OCI-LY1 (cell line): ENCODE measurements at regions not wholly inside any gene's neighbourhood (a gene's known extent, or its start where the extent isn't known, plus 50 kb on each side); places are given as distances from the start of the nearest gene placed in this dataset.
"Not testable (repeated sequence)": the region's sequence is repeated elsewhere in the genome, so short reads cannot be mapped to it uniquely, and the experiment has no call there.

Source experiments
- H2AFZ ChIP-seq: fragments of 200-600 bp; sonication (generic), shearing (Covaris generic); 2 replicates; pipeline ENCODE4 v1.6.0; 2014; ENCODE audit warnings: antibody characterized with exemption, mild to moderate bottlenecking, low read length
- H3F3A ChIP-seq: fragments of 200-600 bp; sonication (generic), shearing (Covaris generic); 2 replicates; pipeline ENCODE4 v1.6.0; 2014; ENCODE audit warnings: mild to moderate bottlenecking, antibody characterized with exemption, low read length, moderate library complexity; ENCODE audit not compliant: insufficient read depth
- H3K27ac ChIP-seq: fragments of 200-600 bp; sonication (generic); 2 replicates; pipeline ENCODE4 v1.5.1; 2014; ENCODE audit warnings: low read length, mixed run types, mild to moderate bottlenecking, low read depth; ENCODE audit not compliant: poor library complexity, severe bottlenecking
- H3K27me3 ChIP-seq: fragments of 200-600 bp; sonication (generic); 2 replicates; pipeline ENCODE4 v1.6.0; 2014; ENCODE audit warnings: antibody characterized with exemption, mild to moderate bottlenecking, low read length, moderate library complexity; ENCODE audit not compliant: insufficient read depth
- H3K36me3 ChIP-seq: fragments of 200-600 bp; sonication (generic); 2 replicates; pipeline ENCODE4 v1.6.1; 2014; ENCODE audit warnings: mild to moderate bottlenecking, antibody characterized with exemption, low read length, moderate library complexity, mixed read lengths; ENCODE audit not compliant: insufficient read depth
- H3K4me1 ChIP-seq: fragments of 200-600 bp; sonication (generic); 2 replicates; pipeline ENCODE4 v1.5.1; 2014; ENCODE audit warnings: mild to moderate bottlenecking, low read length, moderate library complexity; ENCODE audit not compliant: insufficient read depth, severe bottlenecking
- H3K4me2 ChIP-seq: fragments of 200-600 bp; sonication (generic), shearing (Covaris generic); 2 replicates; pipeline ENCODE4 v1.6.1; 2014; ENCODE audit warnings: low read length
- H3K4me3 ChIP-seq: fragments of 200-600 bp; sonication (generic); 2 replicates; pipeline ENCODE4 v1.5.1; 2014; ENCODE audit warnings: low read length, low read depth, mild to moderate bottlenecking, mixed read lengths; ENCODE audit not compliant: poor library complexity, severe bottlenecking
- H3K79me2 ChIP-seq: fragments of 200-600 bp; shearing (Covaris generic); 2 replicates; pipeline ENCODE4 v1.6.1; 2016; ENCODE audit warnings: mixed run types, low read length, mixed read lengths; ENCODE audit not compliant: insufficient read depth
- H3K9ac ChIP-seq: fragments of 200-600 bp; sonication (generic), shearing (Covaris generic); 2 replicates; pipeline ENCODE4 v1.6.1; 2014; ENCODE audit warnings: mild to moderate bottlenecking, low read length, mixed read lengths
- H3K9me2 ChIP-seq: fragments of 200-600 bp; sonication (generic), shearing (Covaris generic); 2 replicates; pipeline ENCODE4 v1.6.1; 2014; ENCODE audit warnings: low read depth, mild to moderate bottlenecking, low read length, mixed read lengths
- H3K9me3 ChIP-seq: fragments of 200-600 bp; shearing (Covaris generic); 2 replicates; pipeline ENCODE4 v1.6.1; 2014; ENCODE audit warnings: low read length, mixed read lengths
- H4K20me1 ChIP-seq: fragments of 200-600 bp; sonication (generic), shearing (Covaris generic); 2 replicates; pipeline ENCODE4 v1.6.0; 2016; ENCODE audit warnings: mild to moderate bottlenecking, low read length; ENCODE audit not compliant: insufficient read depth
- CTCF ChIP-seq: fragments of 200-600 bp; sonication (generic), shearing (Covaris generic); IDR thresholded peaks from 2 replicates; pipeline ENCODE4 v1.5.1; 2017; ENCODE audit warnings: mild to moderate bottlenecking, antibody characterized with exemption, low read length, moderate library complexity, mixed read lengths
- EZH2 ChIP-seq: fragments of 200-600 bp; sonication (generic), shearing (Covaris generic); IDR thresholded peaks from 2 replicates; pipeline ENCODE4 v1.8.0; 2017; ENCODE audit warnings: borderline replicate concordance, mixed run types, mild to moderate bottlenecking, antibody characterized with exemption, low read length, moderate library complexity, mixed read lengths

DNA sequence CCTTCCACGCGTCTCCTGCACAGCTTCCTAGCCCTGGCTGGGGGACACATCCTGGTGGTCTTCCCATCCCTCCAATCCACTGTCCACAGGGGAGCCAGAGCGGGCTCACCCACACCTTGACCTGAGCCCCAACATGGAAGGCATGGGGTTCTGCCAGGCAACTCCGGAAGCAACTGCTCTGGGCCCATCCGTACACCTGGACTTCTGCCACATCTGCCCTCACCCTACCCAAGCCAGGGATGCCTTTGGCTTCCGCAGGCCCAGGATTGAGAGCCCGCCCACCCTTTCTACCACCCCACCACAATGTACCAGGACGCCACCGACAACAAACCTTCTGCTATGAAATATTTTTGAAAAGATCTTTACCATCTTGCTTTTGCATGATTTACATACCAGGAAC lies 89.8 kb downstream of the KCNJ18 start:
- H3K9me3 ChIP-seq, H2AFZ ChIP-seq, H3K9ac ChIP-seq, H3F3A ChIP-seq, H3K4me1 ChIP-seq, H3K4me2 ChIP-seq, H3K79me2 ChIP-seq, H3K36me3 ChIP-seq, H3K27me3 ChIP-seq, H3K4me3 ChIP-seq, H4K20me1 ChIP-seq, H3K27ac ChIP-seq, H3K9me2 ChIP-seq: not testable (repeated sequence)

GRCh38 chr17:21782604-21783003 lies 90.3 kb downstream of the KCNJ18 start:
- not testable (repeated sequence) for H3K4me1 ChIP-seq, H3K4me3 ChIP-seq, H3K27ac ChIP-seq, H3K4me2 ChIP-seq, H4K20me1 ChIP-seq, H2AFZ ChIP-seq, H3K27me3 ChIP-seq, H3K79me2 ChIP-seq, H3K36me3 ChIP-seq, H3K9me3 ChIP-seq, H3K9me2 ChIP-seq, H3F3A ChIP-seq, H3K9ac ChIP-seq

DNA sequence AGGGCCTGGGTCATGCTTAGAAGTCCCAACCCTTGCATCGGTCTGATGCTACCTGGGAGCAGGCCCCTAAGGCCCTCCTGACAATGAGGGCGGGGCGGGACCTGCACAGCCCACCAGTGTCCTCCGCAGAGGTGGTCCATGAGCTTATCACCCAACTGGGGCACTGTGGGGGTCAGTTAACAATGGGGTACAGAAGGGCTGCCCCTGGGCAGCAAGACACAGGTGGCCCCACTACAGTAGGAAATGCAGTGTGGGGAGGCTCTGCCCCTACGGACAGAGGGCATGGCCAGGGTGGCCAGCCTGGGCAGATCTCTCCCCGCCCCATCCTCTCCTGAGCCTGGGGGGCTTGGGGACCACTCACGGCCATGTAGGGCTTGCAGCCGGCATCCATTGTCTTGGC lies 90.7 kb downstream of the KCNJ18 start:
- not testable (repeated sequence) for H3F3A ChIP-seq, H3K4me3 ChIP-seq, H3K9ac ChIP-seq, H3K9me2 ChIP-seq, H3K36me3 ChIP-seq, H3K4me2 ChIP-seq, H3K27me3 ChIP-seq, H4K20me1 ChIP-seq, H3K9me3 ChIP-seq, H2AFZ ChIP-seq, H3K27ac ChIP-seq, H3K79me2 ChIP-seq, H3K4me1 ChIP-seq

DNA sequence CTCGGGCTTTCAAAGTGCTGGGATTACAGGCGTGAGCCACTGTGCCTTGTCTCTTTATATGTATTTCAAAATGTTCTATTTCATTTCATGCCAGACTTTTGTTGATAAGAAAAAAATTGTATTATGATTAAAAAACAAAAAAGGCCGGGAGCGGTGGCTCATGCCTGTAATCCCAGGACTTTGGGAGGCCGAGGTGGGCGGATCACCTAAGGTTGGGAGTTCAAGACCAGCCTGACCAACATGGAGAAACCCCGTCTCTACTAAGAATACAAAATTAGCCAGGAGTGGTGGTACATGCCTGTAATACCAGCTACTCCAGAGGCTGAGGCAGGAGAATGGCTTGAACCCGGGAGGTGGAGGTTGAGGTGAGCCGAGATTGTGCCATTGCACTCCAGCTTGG lies 121.9 kb downstream of the KCNJ18 start:
- H3K9ac ChIP-seq, H3K4me3 ChIP-seq, H3F3A ChIP-seq, H3K9me2 ChIP-seq, H3K79me2 ChIP-seq, H2AFZ ChIP-seq, H4K20me1 ChIP-seq, H3K36me3 ChIP-seq, H3K27me3 ChIP-seq, H3K4me1 ChIP-seq, H3K27ac ChIP-seq, H3K4me2 ChIP-seq, H3K9me3 ChIP-seq: not testable (repeated sequence)

- Histone ChIP-seq H3K27ac (no peak overlapping the region), H3K9me3 (no peaks in the 10 kb centered on the region), H3K27me3 (no peaks in the 10 kb centered on the region), H3K4me1 (no peaks in the 10 kb centered on the region), H2AFZ (no peak overlapping the region), H3K4me2 (no peak overlapping the region), H3K36me3 (no peaks in the 10 kb centered on the region), H3K79me2 (no peaks in the 10 kb centered on the region), H3K9ac (no peak overlapping the region), H3K9me2 (no peaks in the 10 kb centered on the region), H4K20me1 (no peaks in the 10 kb centered on the region; the same call in 1 of the 2 replicates), H3K4me3 (no peak overlapping the region), H3F3A (no peaks in the 10 kb centered on the region)
- TF ChIP-seq CTCF, result no peak
- no peak for TF ChIP-seq EZH2
These were observed 122.5 kb downstream of the KCNJ18 start for GRCh38 chr17:21814776-21815175.
